CD4-positive, alpha-beta T cell treated with Interleukin-12 subunit alpha and Interleukin-12 subunit beta, for 1 hour (primary cell): ENCODE measurements at regions not wholly inside any gene's neighbourhood (a gene's known extent, or its start where the extent isn't known, plus 50 kb on each side); places are given as distances from the start of the nearest gene placed in this dataset.
"Not testable (repeated sequence)": the region's sequence is repeated elsewhere in the genome, so short reads cannot be mapped to it uniquely, and the experiment has no call there.

Source experiments
- DNase-seq: peaks from one replicate; pipeline ENCODE4 v3.0.0-alpha.2; 2020

DNA sequence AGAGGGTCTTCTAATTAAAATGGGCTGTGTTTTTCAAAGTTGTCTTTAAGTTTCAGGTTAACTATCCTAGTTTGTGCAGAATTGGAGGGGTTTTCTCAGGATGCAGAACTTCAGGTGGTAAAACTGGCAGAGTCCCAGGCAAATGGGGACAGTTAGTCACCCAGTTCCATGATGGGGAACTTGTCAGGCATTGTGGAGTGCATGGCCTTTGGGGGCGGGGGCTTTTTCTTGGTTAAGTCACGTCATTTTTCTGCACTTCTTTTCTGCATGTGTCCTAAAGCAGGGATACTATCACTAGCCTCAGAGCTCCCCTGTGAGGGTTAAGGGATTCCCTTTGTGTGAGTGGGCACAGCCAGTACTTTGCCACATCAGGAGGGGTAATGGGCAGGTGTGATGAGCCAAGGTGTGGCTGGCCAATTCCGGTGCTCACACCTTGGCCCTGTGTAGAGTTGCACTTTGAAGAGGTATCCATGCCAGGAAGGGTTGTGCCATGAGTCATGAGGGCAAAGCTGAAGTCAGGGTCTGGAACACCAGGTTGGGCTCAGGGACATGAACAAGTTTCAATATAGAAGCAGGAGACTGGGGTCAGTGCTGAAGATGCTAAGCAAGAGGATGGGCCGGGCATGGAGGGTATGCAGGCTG lies 126.0 kb upstream of the RREB1 start:
- no peak for DNase-seq

DNA sequence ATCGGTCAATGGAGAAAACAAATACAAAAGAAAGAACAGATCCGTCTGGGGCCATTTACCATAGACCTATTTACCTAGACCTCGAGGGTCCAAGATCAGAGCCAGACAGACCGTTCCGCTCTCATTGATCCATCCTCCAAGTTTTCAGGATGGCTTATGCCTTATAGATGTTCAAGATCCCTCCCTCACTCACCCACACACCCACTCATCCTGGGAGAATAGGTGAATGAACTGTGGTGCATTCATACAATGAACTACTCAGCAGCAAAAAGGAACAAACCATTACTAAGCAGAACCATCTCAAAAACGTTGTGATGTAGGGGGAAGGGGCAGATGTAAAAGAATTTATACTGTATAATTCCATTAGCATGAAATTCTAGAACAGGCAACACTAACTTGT lies 125.1 kb upstream of the RREB1 start:
- DNase-seq, result no peak

DNA sequence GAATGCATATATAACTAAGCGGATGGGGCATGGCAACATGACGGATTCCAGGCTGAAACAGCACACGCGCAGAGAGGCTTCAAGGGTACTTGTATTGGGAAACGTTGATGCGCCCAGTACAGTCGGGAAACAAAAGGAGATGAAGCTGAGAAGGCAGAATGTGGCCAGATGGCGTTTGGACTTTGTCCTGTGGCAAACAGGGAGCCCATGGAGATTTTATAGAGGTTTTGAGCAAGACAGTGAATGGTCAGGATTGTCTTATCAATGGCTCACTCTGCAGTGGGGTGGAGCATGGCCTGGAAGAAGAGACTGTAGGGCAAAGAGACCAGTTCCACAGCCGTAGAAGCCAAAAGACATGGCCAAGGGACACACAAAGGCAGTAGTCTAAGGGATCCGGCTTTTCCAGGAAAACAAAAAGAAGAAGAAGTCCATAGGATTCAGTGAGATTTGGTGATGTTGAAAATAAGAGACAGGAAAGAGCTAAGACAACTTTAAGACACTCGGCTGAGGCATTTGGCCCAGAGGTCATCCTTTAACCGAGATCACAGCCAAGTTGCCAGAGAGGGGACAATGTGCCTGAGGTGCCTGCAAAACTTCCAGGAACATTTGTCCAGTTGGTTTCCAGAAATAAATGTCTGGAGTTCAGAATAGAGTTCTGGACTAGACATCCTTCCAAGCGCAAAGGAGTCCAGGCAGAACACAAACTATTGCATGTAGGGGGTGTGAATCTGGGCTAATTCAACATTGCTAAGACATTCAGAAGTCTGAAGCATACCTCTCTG lies 123.0 kb upstream of the RREB1 start:
- no peak for DNase-seq

GRCh38 chr6:6986344-6986743 lies 121.4 kb upstream of the RREB1 start:
- no peak for DNase-seq

GRCh38 chr6:6987749-6988148 lies 120.0 kb upstream of the RREB1 start:
- DNase-seq, result no peak

DNA sequence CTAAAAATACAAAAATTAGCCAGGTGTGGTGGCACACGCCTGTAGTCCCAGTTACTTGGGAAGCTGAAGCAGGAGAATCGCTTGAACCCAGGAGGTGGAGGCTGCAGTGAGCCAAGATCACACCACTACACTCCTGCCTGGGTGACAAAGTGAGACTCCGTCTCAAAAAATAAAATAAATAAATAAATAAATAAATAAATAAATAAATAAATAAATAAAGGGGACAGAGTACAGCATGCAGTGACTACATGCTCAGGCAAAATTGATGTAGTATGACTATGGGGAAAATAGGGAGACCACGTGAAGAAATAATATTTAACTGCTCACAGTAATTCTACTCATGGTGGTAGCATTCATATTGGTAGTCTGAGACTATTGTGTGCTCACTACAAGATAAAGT lies 117.7 kb upstream of the RREB1 start:
- not testable (repeated sequence) for DNase-seq

GRCh38 chr6:6993503-6994237 lies 114.1 kb upstream of the RREB1 start:
- DNase-seq, result no peak

DNA sequence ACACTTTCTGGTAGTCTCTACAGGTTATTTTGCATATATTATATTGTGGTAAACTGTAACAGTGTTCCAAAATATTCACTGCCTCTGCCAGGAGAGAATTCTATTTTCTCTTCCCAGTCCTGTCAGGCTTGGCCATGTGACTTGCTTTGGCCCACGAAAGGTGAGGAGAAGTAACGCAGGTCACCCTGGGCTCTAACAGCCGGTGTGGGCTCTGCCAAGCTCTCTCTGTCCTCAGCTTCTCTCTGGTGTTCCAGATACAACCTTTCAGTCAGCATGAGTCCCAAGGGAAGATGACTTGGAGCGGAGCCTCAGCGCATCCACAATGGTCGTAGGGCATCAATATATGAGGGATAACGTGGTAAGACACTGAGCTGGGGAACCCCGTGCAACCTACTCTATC lies 113.0 kb upstream of the RREB1 start:
- DNase-seq, result no peak

GRCh38 chr6:6995328-6995727 lies 112.4 kb upstream of the RREB1 start:
- no peak for DNase-seq

GRCh38 chr6:6996124-6996523 lies 111.6 kb upstream of the RREB1 start:
- no peak for DNase-seq

DNA sequence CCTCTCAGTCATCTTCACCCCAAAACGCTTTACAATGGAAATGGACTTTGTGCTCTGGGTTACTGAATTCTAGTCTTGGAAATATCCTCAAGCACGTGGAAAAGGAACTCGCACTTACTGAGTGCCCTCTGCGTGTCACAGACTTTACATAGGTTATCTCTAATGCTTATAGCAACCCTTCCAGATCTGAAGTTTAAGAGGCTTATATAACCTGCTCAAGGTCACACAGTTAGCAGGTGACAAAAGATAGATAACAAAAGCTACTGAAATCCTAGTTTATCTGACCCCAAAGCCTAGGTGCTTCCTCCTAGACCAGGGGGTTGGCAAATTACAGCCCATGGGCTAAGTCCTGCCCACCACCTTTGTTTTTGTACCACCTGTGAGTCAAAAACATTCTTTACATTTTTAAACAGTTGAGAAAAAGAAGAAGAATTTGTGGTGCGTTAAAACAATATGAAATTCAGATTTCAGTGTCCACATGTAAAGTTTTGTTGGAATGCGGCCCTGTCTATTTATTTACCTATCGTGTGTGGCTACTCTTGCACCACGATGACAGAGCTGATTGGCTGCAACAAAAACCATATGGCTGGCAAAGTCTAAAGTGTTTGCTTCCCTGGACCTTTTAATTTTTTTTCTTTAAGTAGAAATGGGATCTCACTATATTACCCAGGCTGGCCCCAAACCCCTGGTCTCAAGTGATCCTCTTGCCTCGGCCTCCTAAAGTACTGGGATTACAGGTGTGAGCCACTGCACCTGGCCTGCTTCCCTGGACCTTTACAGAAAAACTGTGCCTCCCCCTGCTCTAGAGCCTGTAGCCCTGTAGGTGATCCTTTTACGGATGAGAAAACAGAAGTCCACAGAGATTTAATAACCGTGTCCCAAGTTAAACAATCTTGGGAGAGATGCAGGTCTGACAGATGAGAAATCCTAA lies 110.2 kb upstream of the RREB1 start:
- no peak for DNase-seq

DNA sequence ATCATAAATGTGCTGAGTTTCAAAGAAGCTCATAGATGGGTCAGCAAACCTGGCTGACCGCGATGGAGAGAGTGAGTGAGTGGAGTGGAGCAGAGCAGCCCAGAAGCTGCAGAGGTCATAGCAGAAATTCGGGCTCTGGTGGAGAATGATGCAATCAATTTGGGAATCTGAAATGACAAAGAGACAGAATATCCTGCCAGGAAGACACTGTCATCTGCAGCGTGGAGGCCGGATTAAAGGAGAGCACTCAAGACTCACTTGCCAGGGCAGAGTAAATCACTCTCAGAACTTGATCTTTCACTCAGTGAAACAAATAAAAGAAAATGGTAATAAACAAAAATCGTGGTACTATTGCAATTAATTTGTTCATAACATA lies 109.6 kb upstream of the RREB1 start:
- no peak for DNase-seq

DNA sequence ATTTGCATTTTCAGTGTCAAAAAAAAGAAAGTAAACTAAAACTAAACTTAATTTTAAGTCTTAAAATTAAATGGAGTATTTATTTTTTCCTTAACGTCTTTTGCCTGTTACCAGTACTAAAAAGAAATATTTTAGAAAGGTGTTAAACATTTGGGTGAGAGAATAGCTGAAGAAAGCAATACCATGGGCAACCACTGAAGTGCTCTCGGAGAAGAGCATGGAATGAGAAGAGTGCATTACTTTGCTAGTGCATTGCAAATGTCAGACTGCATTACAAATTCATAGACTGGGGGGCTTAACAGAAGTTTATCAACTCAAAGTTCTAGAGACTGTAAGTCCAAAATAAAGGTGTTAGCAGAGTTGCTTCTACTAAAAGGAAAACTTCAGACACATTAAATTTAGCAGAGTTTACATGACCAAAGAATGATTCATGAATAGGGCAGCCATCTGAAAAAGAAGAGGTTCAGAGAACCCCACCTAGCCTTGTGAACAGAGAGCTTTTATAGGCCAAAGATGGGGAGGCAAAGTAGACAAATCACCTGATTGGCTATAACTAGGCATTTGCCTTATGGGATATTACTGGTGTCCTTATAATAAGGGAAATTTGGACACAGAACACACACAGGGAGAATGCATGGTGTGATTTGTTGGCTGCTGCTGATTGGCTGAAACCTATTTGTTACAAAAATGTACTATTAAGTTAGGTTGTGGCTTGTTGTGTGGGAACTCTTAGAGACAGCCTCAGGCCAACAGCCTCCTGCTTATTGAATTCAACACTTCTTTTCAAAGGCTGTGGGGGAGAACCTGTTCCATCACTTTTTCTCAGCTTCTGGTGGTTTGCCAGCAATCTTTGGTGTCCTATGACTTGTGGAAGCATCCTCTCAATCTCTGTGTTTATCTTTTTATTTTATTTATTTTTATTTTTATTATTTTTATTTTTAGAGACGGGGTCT lies 106.7 kb upstream of the RREB1 start:
- no peak for DNase-seq

- DNase-seq, result no peak
Observed at GRCh38 chr6:7003041-7003440, 104.7 kb upstream of the RREB1 start.

- DNase-seq, result no peak
Observed at GRCh38 chr6:7004581-7005297, 103.0 kb upstream of the RREB1 start.

- DNase-seq, result no peak
Observed at GRCh38 chr6:7006515-7007191, 101.1 kb upstream of the RREB1 start.

DNA sequence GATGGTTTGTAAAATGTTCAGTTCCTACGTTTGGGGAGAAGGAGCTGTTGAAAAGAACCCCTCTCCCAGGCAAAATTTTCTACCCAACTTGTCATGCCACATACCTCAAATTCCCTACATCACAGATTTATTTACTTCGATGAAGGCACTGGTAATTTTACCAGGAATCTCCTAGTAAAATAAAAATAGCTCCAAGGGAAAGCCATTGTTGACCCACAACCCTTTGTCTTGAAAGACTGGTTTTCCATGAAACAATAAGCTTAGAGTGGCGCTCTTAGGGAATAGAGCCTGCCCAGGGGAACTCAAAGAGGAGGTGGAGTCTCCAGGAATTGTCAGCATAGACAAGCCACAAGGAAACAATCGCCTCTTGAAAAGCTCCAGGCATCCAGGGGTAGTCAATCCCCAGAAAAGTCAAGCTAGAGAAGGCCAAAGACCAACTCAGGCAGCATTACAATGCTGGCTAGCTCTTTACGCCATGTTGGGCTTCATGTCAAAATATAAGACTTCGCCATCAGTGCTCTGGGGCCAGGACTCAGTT lies 99.2 kb upstream of the RREB1 start:
- DNase-seq, result no peak

GRCh38 chr6:7016226-7016625 lies 91.5 kb upstream of the RREB1 start:
- DNase-seq, result no peak

DNA sequence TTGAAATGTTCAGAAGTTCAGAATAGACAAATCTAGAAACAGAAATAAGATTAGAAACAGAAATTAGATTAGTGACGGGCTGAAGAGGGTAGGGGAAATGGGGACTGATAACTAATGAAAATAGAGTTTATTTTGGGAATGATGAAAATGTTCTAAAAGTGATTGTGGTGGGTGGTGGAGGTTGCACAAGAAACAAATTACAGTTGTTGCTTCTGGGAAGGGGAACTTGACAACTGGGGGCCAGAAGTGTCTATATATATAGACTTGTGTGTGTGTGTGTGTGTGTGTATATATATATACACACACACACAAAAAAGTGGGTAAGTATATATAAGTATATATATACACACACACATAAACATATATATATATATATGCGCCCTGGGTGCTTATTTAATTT lies 86.5 kb upstream of the RREB1 start:
- no peak for DNase-seq

DNA sequence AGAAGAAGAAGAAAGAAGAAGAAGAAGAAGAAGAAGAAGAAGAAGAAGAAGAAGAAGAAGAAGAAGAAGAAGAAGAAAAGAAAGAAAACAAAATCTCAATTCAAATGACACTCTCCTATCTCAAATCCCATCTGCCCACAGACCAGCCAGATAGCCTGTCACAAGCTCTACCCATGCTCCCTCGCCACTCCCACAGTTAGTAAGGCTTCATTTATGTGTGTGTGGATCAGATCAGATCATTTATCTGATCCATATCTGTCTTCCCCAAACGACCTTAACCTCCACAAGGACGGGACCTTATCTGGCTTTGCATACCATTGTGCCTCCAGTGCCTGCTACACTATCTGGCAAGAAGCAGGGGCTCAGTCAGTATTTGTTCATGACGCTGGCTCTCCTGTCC lies 81.9 kb upstream of the RREB1 start:
- no peak for DNase-seq
